Neural progenitor cell (in vitro differentiated cells): ENCODE measurements at regions not wholly inside any gene's neighbourhood (a gene's known extent, or its start where the extent isn't known, plus 50 kb on each side); places are given as distances from the start of the nearest gene placed in this dataset.

Experiments
- DNase-seq: peaks from one replicate; pipeline ENCODE4 v3.0.0-alpha.2; 2016; ENCODE audit warnings: low spot score
- H2AFZ ChIP-seq: fragments of 200-600 bp; sonication (generic); replicated peaks from 2 replicates; pipeline ENCODE4 v1.6.1; 2016; ENCODE audit warnings: antibody characterized with exemption
- H3F3A ChIP-seq: fragments of 200-600 bp; sonication (generic); 2 replicates; pipeline ENCODE4 v1.6.1; 2016; ENCODE audit warnings: antibody characterized with exemption, low read depth
- H3K27ac ChIP-seq: fragments of 200-600 bp; sonication (generic); 2 replicates; pipeline ENCODE4 v1.5.1; 2016; ENCODE audit warnings: mild to moderate bottlenecking
- H3K27me3 ChIP-seq: fragments of 200-600 bp; sonication (generic); 2 replicates; pipeline ENCODE4 v1.6.1; 2016; ENCODE audit warnings: mild to moderate bottlenecking, moderate library complexity
- H3K36me3 ChIP-seq: fragments of 200-600 bp; sonication (generic); 2 replicates; pipeline ENCODE4 v1.5.1; 2016
- H3K4me1 ChIP-seq: fragments of 200-600 bp; sonication (generic); 2 replicates; pipeline ENCODE4 v1.6.1; 2016; ENCODE audit warnings: mixed run types
- H3K4me2 ChIP-seq: fragments of 200-600 bp; sonication (generic); 2 replicates; pipeline ENCODE4 v1.6.1; 2016
- H3K4me3 ChIP-seq: fragments of 200-600 bp; sonication (generic); 2 replicates; pipeline ENCODE4 v1.5.1; 2016
- H3K79me2 ChIP-seq: fragments of 200-600 bp; sonication (generic); 2 replicates; pipeline ENCODE4 v1.6.1; 2016; ENCODE audit warnings: low read depth
- H3K9ac ChIP-seq: fragments of 200-600 bp; sonication (generic); 2 replicates; pipeline ENCODE4 v1.6.1; 2016
- H3K9me3 ChIP-seq: fragments of 200-600 bp; sonication (generic); 2 replicates; pipeline ENCODE4 v1.5.1; 2016; ENCODE audit warnings: low read depth
- H4K20me1 ChIP-seq: fragments of 200-600 bp; sonication (generic); 2 replicates; pipeline ENCODE4 v1.6.1; 2016; ENCODE audit warnings: low read depth
- H3K27ac Mint-ChIP-seq: 3 replicates; pipeline ENCODE4 v1.8.0; 2021; ENCODE audit warnings: mixed read lengths
- H3K27me3 Mint-ChIP-seq: 2 replicates; pipeline ENCODE4 v1.8.0; 2022; ENCODE audit warnings: low read depth, mild to moderate bottlenecking, inconsistent platforms, moderate library complexity, mixed read lengths; ENCODE audit not compliant: insufficient read depth
- H3K36me3 Mint-ChIP-seq: 3 replicates; pipeline ENCODE4 v1.8.0; 2021; ENCODE audit warnings: mixed read lengths
- H3K4me1 Mint-ChIP-seq: 3 replicates; pipeline ENCODE4 v1.8.0; 2021; ENCODE audit warnings: mixed read lengths
- H3K4me3 Mint-ChIP-seq: 3 replicates; pipeline ENCODE4 v1.8.0; 2021; ENCODE audit warnings: mild to moderate bottlenecking, moderate library complexity, mixed read lengths
- H3K9me3 Mint-ChIP-seq: 3 replicates; pipeline ENCODE4 v1.8.0; 2020; ENCODE audit warnings: mixed read lengths
- CTCF ChIP-seq: fragments of 200-600 bp; sonication (generic); IDR thresholded peaks from 2 replicates; pipeline ENCODE4 v1.5.1; 2017; ENCODE audit warnings: antibody characterized with exemption, mild to moderate bottlenecking
- EZH2 ChIP-seq: fragments of 200-600 bp; sonication (generic); IDR thresholded peaks from 2 replicates; pipeline ENCODE4 v1.6.1; 2017; ENCODE audit warnings: antibody characterized with exemption, mild to moderate bottlenecking, moderate library complexity
- EZH2phosphoT487 ChIP-seq: fragments of 200-600 bp; sonication (generic); IDR thresholded peaks from 2 replicates; pipeline ENCODE4 v1.6.1; 2017; ENCODE audit warnings: antibody characterized with exemption

- Mint-ChIP-seq H3K9me3 (no peaks in the 10 kb centered on the region), H3K36me3 (no peaks in the 10 kb centered on the region), H3K27me3 (peaks cover 4% of the 10 kb centered on the region), H3K4me3 (no peak overlapping the region), H3K27ac (no peak overlapping the region), H3K4me1 (peaks cover 32% of the 10 kb centered on the region)
- no peak overlapping the region for H3K4me2 ChIP-seq
- H3K4me1 ChIP-seq: peaks cover 14% of the 10 kb centered on the region
- no peaks in the 10 kb centered on the region for H3K9me3 ChIP-seq
- H3K9ac ChIP-seq: no peak overlapping the region
- H3K79me2 ChIP-seq: no peaks in the 10 kb centered on the region
- no peaks in the 10 kb centered on the region for H3F3A ChIP-seq
- H3K36me3 ChIP-seq: no peaks in the 10 kb centered on the region
- H3K27me3 ChIP-seq: no peaks in the 10 kb centered on the region
- H3K4me3 ChIP-seq: no peak overlapping the region
- H4K20me1 ChIP-seq: no peaks in the 10 kb centered on the region
- no peak overlapping the region for H3K27ac ChIP-seq
- no peak for TF ChIP-seq CTCF
- no peak for TF ChIP-seq EZH2
- no peak for TF ChIP-seq EZH2phosphoT487
- H2AFZ ChIP-seq: no peak overlapping the region
- no peak for DNase-seq
Observed at GRCh38 chr6:44622555-44622954, 235.0 kb downstream of the CDC5L start.

GRCh38 chr6:44622956-44623355 lies 235.4 kb downstream of the CDC5L start:
- Histone ChIP-seq H3K4me2 (no peak overlapping the region), H2AFZ (no peak overlapping the region), H3K36me3 (no peaks in the 10 kb centered on the region), H3K4me3 (no peak overlapping the region), H3K27me3 (no peaks in the 10 kb centered on the region), H3K79me2 (no peaks in the 10 kb centered on the region), H4K20me1 (no peaks in the 10 kb centered on the region), H3K9me3 (no peaks in the 10 kb centered on the region), H3K9ac (no peak overlapping the region), H3K27ac (no peak overlapping the region), H3K4me1 (peaks cover 14% of the 10 kb centered on the region), H3F3A (no peaks in the 10 kb centered on the region)
- no peak for TF ChIP-seq EZH2
- TF ChIP-seq EZH2phosphoT487: no peak
- no peak for TF ChIP-seq CTCF
- no peak overlapping the region for H3K27ac Mint-ChIP-seq
- H3K27me3 Mint-ChIP-seq: peaks cover 4% of the 10 kb centered on the region
- DNase-seq: no peak
- peaks cover 36% of the 10 kb centered on the region for H3K4me1 Mint-ChIP-seq
- H3K9me3 Mint-ChIP-seq: no peaks in the 10 kb centered on the region
- H3K4me3 Mint-ChIP-seq: no peak overlapping the region
- H3K36me3 Mint-ChIP-seq: no peaks in the 10 kb centered on the region

GRCh38 chr6:44624226-44624625 lies 236.7 kb downstream of the CDC5L start:
- no peak overlapping the region for H3K4me3 Mint-ChIP-seq
- H2AFZ ChIP-seq: peak overlapping the region; percentile 59
- H4K20me1 ChIP-seq: no peaks in the 10 kb centered on the region
- H3K36me3 ChIP-seq: no peaks in the 10 kb centered on the region
- TF ChIP-seq CTCF (no peak), EZH2phosphoT487 (no peak), EZH2 (no peak)
- H3K27ac ChIP-seq: no peak overlapping the region
- H3K27ac Mint-ChIP-seq: no peak overlapping the region
- H3K4me3 ChIP-seq: no peak overlapping the region
- no peaks in the 10 kb centered on the region for H3K9me3 Mint-ChIP-seq
- no peaks in the 10 kb centered on the region for H3K9me3 ChIP-seq
- no peak overlapping the region for H3K9ac ChIP-seq
- H3K4me1 Mint-ChIP-seq: peaks cover 39% of the 10 kb centered on the region
- no peak for DNase-seq
- peaks cover 4% of the 10 kb centered on the region for H3K27me3 Mint-ChIP-seq
- no peaks in the 10 kb centered on the region for H3K79me2 ChIP-seq
- peaks cover 14% of the 10 kb centered on the region for H3K4me1 ChIP-seq
- H3K27me3 ChIP-seq: no peaks in the 10 kb centered on the region
- H3F3A ChIP-seq: no peaks in the 10 kb centered on the region
- no peaks in the 10 kb centered on the region for H3K36me3 Mint-ChIP-seq
- H3K4me2 ChIP-seq: no peak overlapping the region
